ENCODE measurements at regions not wholly inside any gene's neighbourhood (a gene's known extent, or its start where the extent isn't known, plus 50 kb on each side); places are given as distances from the start of the nearest gene placed in this dataset.

DNA sequence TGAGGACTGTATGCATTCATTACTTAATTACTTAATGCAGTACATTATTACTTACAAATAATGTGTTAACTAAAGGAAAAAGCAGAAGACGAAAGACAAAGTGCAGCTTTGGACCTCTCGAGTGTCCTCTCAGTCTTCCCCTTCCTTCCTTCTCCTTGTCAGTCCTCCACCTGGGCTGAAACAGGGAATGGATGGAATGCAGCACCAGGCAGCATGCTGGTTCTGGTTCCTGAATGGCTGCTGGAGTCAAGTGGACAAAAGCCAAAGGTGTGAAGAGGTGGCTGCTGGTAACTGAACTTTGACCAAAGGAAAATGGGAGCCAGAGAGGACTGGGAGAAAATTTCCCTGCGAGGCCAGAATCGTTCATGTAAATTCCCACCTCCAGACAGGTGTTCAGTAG, 179.5 kb downstream of the GPAM start:
- Histone ChIP-seq H3K27ac (no peak overlapping the region), H3K4me3 (ENCODE audit: low read depth, low read length) (no peak overlapping the region), H3K27me3 (replicated peaks) (no peaks in the 10 kb centered on the region), H3K36me3 (replicated peaks) (no peaks in the 10 kb centered on the region)
- no peak for DNase-seq
- TF ChIP-seq, protein P1, sequence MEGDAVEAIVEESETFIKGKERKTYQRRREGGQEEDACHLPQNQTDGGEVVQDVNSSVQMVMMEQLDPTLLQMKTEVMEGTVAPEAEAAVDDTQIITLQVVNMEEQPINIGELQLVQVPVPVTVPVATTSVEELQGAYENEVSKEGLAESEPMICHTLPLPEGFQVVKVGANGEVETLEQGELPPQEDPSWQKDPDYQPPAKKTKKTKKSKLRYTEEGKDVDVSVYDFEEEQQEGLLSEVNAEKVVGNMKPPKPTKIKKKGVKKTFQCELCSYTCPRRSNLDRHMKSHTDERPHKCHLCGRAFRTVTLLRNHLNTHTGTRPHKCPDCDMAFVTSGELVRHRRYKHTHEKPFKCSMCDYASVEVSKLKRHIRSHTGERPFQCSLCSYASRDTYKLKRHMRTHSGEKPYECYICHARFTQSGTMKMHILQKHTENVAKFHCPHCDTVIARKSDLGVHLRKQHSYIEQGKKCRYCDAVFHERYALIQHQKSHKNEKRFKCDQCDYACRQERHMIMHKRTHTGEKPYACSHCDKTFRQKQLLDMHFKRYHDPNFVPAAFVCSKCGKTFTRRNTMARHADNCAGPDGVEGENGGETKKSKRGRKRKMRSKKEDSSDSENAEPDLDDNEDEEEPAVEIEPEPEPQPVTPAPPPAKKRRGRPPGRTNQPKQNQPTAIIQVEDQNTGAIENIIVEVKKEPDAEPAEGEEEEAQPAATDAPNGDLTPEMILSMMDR (IDR thresholded peaks at IDR 0.05; ENCODE audit: low read depth, low read length, missing control alignments), result no peak
- in situ Hi-C loops (cut with HindIII; ENCODE audit: low pct_ligation_motif_present, low sequenced_read_pairs), result no loop called here

DNA sequence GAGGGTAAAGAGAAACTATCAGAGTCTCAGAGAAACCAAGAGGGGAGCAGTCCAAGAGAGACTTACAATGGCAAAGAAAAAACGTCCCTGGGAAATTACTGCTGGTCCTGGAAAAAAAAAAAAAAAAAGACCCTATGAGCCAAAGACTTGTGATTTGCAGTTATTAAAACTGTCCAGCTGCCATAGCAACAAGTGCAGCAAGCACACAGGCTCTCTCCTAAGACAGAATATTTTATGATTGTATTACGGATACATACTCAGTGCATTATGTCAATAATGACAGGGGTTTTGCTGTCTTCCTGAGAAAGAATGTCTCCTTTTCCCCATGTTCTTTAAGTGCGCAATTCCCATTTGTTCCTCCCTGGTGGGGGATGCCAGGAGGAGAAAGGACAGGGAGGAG, 178.5 kb downstream of the GPAM start:
- Histone ChIP-seq H3K27ac (no peak overlapping the region), H3K27me3 (replicated peaks) (no peaks in the 10 kb centered on the region), H3K4me3 (ENCODE audit: low read depth, low read length) (no peak overlapping the region), H3K36me3 (replicated peaks) (no peaks in the 10 kb centered on the region)
- DNase-seq, result no peak
- in situ Hi-C loops (cut with HindIII; ENCODE audit: low pct_ligation_motif_present, low sequenced_read_pairs), result no loop called here
- TF ChIP-seq, protein P1 (IDR thresholded peaks at IDR 0.05; ENCODE audit: low read depth, low read length, missing control alignments), result no peak

DNA sequence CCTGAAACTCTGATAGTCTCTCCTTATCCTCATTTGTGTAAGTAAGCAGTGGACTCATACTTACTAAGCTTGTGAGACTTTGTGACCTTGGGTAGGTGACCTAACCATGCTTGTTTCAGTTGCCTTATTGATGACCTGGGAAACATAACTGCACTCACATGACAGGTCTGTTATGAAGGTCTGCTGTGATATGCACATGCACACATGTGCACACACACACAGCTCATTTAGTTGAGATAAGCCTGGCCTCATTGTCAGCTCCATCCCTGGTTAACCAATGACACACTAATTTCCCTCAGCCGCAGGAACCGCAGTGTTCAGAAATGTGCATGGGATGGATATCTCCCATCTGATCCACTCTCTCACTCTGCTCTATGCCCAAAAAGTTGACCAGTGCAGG, 177.2 kb downstream of the GPAM start:
- Histone ChIP-seq H3K27ac (no peak overlapping the region), H3K36me3 (replicated peaks) (no peaks in the 10 kb centered on the region), H3K4me3 (ENCODE audit: low read depth, low read length) (no peak overlapping the region), H3K27me3 (replicated peaks) (no peaks in the 10 kb centered on the region)
- DNase-seq, result no peak
- TF ChIP-seq, protein P1 (IDR thresholded peaks at IDR 0.05; ENCODE audit: low read depth, low read length, missing control alignments), result no peak
- in situ Hi-C loops (cut with HindIII; ENCODE audit: low pct_ligation_motif_present, low sequenced_read_pairs), result no loop called here

DNA sequence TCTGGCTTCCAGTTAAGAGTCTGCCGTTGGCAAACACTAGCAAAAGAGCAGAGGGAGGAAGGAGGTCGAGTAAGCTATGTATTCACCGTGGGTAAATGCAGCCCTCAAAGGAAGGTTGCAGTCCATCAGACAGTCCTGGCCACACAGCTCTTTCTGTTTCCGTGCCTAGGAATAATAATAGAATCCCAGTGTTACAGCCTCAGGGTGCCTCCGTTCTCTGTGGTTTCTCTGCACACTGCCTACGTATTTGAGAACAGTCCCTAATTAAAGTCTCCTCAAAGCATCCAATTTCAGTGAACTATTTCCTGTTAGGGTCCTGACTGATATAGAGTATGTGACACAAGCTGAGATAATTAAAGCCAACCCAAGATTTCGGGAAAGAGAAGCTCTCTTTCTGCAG, 176.7 kb downstream of the GPAM start:
- TF ChIP-seq, protein P1 (IDR thresholded peaks at IDR 0.05; ENCODE audit: low read depth, low read length, missing control alignments), result no peak
- Histone ChIP-seq H3K4me3 (ENCODE audit: low read depth, low read length) (no peak overlapping the region), H3K27me3 (replicated peaks) (no peaks in the 10 kb centered on the region), H3K36me3 (replicated peaks) (no peaks in the 10 kb centered on the region), H3K27ac (no peak overlapping the region)
- no peak for DNase-seq
- in situ Hi-C loops (cut with HindIII; ENCODE audit: low pct_ligation_motif_present, low sequenced_read_pairs), result no loop called here

DNA sequence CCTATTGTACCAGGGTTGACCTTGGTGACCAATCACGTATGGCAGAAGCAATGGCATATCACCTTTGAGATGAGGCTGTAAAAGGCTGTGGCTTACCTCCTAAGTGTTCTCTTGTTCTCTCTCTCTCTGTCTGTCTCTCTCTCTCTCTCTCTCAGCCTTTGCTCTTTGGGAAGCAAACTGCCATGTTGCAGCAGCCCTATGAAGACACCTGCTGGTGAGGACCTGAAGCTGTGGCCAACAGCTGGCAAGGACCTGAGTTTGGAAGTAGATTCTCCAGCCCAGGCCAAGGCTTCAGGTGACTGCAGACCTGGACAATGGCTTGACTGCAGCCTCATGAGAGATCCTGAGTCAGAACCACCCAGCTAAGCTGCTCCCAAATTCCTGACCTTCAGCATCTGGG, 161.4 kb downstream of the GPAM start:
- no peak overlapping the region for H3K27ac ChIP-seq
- TF ChIP-seq, protein P1 (IDR thresholded peaks at IDR 0.05; ENCODE audit: low read depth, low read length, missing control alignments), result no peak
- H3K36me3 ChIP-seq (replicated peaks), result no peaks in the 10 kb centered on the region
- H3K4me3 ChIP-seq (ENCODE audit: low read depth, low read length), result no peak overlapping the region
- no peak for DNase-seq
- H3K27me3 ChIP-seq (replicated peaks), result no peaks in the 10 kb centered on the region
- in situ Hi-C loops (cut with HindIII; ENCODE audit: low pct_ligation_motif_present, low sequenced_read_pairs), result no loop called here

DNA sequence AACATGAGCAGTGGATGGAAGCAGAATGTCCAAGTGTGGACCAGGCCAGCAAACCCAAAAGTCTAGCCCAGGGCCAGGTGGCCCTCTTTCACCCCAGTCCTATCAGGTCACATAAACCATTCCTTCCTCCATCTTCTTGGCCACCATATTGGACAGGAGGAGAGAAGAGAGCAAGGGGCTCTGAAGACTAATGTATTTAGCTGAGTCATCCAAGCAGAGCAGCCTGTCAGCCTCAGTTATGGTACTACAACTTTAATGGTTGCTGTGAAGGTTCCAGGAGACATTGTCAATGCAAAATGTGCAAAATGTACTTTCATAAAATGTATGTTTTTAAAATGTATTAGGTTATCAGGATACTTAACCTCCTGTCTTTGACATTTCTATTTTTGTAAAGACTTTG, 159.5 kb downstream of the GPAM start:
- no peaks in the 10 kb centered on the region for H3K36me3 ChIP-seq (replicated peaks)
- H3K27ac ChIP-seq, result no peak overlapping the region
- no peak overlapping the region for H3K4me3 ChIP-seq (ENCODE audit: low read depth, low read length)
- H3K27me3 ChIP-seq (replicated peaks), result no peaks in the 10 kb centered on the region
- DNase-seq, result no peak
- TF ChIP-seq, protein P1 (IDR thresholded peaks at IDR 0.05; ENCODE audit: low read depth, low read length, missing control alignments), result no peak
- in situ Hi-C loops (cut with HindIII; ENCODE audit: low pct_ligation_motif_present, low sequenced_read_pairs), result no loop called here
